ENCODE measurements at regions not wholly inside any gene's neighbourhood (a gene's known extent, or its start where the extent isn't known, plus 50 kb on each side); places are given as distances from the start of the nearest gene placed in this dataset.
"Not testable (repeated sequence)": the region's sequence is repeated elsewhere in the genome, so short reads cannot be mapped to it uniquely, and the experiment has no call there.

- no peak for DNase-seq
These were observed 197.4 kb downstream of the RRAGC start for GRCh38 chr1:38662126-38662525.

GRCh38 chr1:38658883-38659282, 200.7 kb downstream of the RRAGC start:
- DNase-seq: no peak

DNA sequence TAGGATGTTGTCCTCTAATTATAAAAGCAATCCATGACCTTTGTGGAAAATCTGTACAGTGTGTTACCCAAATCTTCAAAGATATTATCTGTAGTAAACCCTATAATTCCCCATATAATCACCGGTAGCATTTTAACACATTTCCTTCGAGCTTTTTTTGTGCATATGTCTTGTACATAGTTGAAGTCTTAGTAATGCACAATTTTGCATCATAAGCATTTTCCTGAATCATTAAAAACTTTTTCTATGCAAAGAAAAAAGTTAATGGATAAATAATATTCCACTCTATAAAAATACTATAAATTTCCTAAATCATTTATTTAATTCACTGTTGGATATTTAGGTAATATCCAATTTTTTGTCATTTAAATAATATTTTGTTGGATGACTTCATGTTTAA, 201.7 kb downstream of the RRAGC start:
- no peak for DNase-seq

DNA sequence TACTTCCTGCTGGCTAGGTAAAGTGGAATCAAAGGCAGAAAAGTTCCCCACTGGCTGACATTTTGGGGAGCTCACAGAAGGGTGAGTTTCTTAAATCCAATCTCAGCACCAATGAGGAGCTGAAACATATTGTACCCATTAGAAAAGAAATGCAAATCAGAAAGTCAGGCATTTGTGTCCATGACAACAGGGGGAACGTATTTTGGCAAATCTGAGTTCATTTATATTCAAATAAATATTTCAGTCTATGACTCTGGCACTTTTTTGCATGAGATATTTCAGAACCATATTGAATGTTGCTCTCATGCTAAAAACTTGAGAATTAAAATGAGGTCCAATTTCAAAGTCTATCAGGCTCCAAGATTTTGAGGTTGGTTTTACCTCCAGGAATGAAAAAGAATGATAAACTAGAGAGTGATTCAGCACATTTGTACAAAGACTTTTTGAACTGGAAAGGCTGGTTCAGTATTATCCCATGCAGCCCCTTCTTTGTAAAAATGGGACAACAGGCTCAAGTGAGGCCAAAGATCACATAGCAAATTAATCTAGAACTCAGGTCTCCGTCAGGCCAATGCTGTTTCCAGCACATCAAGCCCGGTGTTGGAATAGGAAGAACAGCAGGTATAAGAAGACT, 202.2 kb downstream of the RRAGC start:
- DNase-seq: no peak

GRCh38 chr1:38656726-38657125, 202.8 kb downstream of the RRAGC start:
- DNase-seq: no peak

GRCh38 chr1:38652217-38652616, 207.4 kb downstream of the RRAGC start:
- DNase-seq: no peak

GRCh38 chr1:38651669-38652068, 207.9 kb downstream of the RRAGC start:
- no peak for DNase-seq

DNA sequence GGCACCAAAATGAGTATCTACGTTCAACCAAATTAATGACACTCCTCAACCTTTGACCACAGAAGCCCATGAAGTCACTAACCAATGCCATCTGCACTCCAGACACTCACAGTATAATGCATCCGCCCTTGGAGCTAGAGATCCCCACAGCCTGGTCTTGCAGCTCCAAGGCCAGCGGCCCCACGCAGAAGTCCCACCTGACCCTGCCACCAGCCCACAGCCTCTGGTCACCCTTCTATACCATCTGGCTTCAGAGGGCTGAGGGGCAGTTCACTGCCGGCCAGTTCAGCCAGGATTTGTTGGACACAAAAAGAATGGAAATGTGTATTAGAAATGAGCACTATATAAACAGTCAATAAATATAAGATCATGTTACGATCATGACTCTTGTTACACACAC, 211.2 kb downstream of the RRAGC start:
- DNase-seq: no peak

- not testable (repeated sequence) for DNase-seq
These were observed 212.2 kb downstream of the RRAGC start for GRCh38 chr1:38647341-38647740.

DNA sequence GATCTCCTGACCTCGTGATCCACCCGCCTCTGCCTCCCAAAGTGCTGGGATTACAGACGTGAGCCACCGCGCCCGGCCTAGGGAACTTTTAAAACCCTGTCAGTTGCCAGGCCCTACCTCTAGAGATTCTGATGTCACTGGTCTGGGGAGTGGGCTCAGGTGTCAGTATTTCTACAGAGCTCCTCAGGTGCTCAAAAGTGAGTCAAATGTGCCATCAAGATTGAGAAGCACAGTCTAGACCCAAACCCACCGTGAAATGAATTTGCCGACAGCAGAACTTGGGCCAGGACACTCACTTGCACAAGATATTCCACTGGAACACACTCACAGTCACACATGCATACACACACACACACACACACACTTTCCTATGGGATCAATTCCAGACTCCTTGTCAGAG, 215.5 kb downstream of the RRAGC start:
- DNase-seq: no peak

DNA sequence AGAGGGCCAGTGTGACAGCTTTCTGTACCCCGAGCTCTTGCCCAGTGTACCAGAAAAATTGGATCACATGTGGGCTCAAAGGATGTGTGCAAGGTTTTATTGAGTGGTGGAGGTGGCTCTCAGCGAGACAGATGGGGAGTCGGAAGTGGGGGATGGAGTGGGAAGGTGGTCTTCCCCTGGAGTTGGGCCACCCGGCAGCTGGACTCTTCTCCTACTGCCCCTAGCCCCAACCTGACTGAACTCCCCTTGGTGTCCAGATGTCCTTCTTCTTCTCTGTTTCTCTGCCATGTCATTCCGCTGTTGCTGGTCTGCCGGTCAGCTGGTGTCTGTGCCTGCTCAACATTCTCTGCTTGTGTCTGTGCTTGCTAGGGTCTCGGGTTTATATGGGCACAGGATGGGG, 217.9 kb downstream of the RRAGC start:
- no peak for DNase-seq

- no peak for DNase-seq
These were observed 219.2 kb downstream of the RRAGC start for GRCh38 chr1:38640371-38640770.

- no peak for DNase-seq
These were observed 231.3 kb downstream of the RRAGC start for GRCh38 chr1:38628241-38628640.

GRCh38 chr1:38625939-38626338, 233.6 kb downstream of the RRAGC start:
- DNase-seq: no peak

- DNase-seq: no peak
These were observed 235.1 kb downstream of the RRAGC start for GRCh38 chr1:38624336-38625039.

DNA sequence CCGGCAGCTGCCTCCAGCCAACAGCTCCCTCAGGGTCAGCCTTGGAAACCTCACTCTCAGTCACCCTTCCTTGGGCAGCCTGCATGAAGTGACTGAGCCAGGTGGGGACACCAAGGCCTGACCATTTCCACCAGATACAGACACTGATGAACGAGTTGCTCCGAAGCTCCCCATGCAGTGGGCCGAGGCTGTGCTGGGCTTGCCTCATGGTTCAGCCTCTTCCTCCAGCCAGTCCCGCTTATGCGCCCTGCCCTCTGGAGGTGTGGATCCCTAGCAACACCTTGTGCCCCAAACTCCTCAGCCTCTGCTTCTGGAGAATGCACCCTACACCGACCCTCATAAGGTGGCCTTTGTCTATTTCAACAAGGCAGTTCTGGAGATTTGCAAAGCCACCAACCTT, 236.0 kb downstream of the RRAGC start:
- DNase-seq: no peak

DNA sequence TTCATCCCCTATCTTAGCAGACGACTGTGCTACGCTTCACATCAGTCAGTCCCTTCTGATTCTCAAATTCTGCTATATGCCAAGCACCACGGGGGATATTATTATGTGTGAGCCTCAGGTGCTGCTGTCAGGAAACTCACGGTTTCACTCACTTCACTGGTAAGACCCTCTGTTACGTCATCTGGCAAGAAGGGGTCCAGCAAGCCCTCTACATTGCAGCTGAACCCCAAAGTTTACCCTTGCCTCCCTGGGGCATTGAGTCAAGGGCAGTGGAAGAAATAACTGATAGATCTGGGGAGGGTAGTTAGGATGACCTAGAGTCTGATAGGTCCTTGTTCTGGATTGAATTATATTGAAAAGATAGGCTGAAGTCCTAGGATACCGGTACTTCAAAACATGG, 237.4 kb downstream of the RRAGC start:
- no peak for DNase-seq

DNA sequence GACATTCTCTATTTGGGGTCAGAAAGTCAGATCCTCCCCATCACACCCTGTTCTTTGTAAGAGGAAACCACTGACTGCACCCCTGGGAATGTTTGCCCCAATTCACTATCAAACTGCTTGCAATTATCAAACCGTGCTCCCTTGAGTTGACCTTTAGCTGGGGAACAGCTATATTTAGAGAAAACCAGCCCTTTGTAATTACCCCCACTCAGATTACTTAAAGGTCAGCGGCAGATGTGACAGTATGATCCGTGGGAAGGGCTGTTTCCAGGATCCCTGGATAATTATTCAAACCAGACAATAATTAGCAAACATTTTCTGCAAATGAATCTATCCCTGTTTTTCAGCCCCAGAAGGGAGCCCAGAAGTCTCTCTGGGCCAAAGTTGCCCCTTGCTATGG, 242.7 kb downstream of the RRAGC start:
- no peak for DNase-seq

DNA sequence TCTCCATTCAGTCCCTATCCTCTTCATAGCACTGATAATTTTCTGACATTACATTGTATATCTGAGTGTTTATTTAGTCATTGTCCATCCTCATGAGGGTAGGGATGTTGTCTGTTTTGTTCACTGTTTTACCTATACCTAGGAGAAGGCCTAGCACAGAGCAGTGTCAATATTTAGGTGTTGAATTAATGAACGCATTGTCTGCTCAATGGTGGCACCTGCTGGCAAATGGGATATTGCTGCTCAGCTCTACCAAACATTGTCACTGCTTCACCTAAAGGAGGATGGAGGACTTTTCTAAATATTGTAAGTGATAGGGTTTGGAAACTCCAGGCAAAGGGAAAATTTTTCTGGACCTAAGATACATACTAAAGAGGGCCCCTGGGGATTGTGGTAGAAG, 243.9 kb downstream of the RRAGC start:
- no peak for DNase-seq

DNA sequence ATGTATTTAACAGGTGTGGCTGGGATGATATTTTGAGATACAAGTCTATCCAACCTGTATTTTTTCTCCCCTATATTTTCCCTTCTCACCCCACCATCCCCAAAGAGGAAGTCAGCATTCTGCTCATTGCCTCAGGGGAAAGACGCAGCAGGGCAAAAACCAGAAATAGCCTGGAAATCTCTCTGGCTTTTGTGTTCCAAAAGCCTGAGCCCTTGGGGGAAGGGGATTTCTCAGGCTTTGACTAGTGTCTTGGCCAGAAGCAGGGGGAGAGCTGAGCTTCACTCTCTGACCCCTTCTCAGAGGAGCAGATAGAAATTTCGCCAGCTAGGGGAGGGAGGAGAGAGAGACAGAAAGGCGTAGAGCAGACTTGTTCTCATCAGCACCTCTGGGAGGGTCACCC, 244.7 kb downstream of the RRAGC start:
- no peak for DNase-seq

- DNase-seq: peak; percentile 32
These were observed 245.6 kb downstream of the RRAGC start for GRCh38 chr1:38613996-38614395.

GRCh38 chr1:38612951-38613350, 246.6 kb downstream of the RRAGC start:
- DNase-seq: no peak

- DNase-seq: no peak
These were observed 247.8 kb downstream of the RRAGC start for GRCh38 chr1:38611664-38612211.

All from hindlimb muscle (tissue), 1 donor.